HEK293 (cell line): ENCODE measurements at regions not wholly inside any gene's neighbourhood (a gene's known extent, or its start where the extent isn't known, plus 50 kb on each side); places are given as distances from the start of the nearest gene placed in this dataset.

Experiments
- CTCF ChIA-PET: fragments of 350-600 bp; formaldehyde crosslinking; extraction: SDS; loops from one replicate; lab custom pipeline; 2021; ENCODE audit warnings: antibody characterized with exemption; lab: Yijun Ruan, JAX
- POLR2A ChIA-PET: fragments of 300-600 bp; formaldehyde crosslinking; extraction: SDS; loops from one replicate; lab custom pipeline; 2020; ENCODE audit warnings: antibody characterized with exemption, inconsistent platforms; lab: Yijun Ruan, JAX
- H3K27ac ChIP-seq: fragments of 200-500 bp; sonication (Bioruptor generic); 2 replicates; pipeline ENCODE4 v1.5.1; 2014; ENCODE audit warnings: low read depth, low read length, control low read depth, inconsistent platforms; ENCODE audit errors: extremely low read depth
- H3K36me3 ChIP-seq, 2 experiments: fragments of 200-500 bp in 1 of 2; sonication (Bioruptor generic) in 1 of 2; 1 replicate in 1 of 2; 2 replicates in 1 of 2; pipeline ENCODE4 v1.5.1; 2014 to 2017; ENCODE audit warnings: inconsistent platforms in 2 of 2, low read length in 2 of 2; ENCODE audit not compliant: control insufficient read depth in 2 of 2, insufficient read depth in 1 of 2
- H3K4me1 ChIP-seq: fragments of 200-500 bp; sonication (Bioruptor generic); 2 replicates; pipeline ENCODE4 v1.5.1; 2014; ENCODE audit warnings: mild to moderate bottlenecking, low read length, inconsistent platforms; ENCODE audit not compliant: control insufficient read depth, insufficient read depth
- H3K4me3 ChIP-seq: 2 replicates; pipeline ENCODE4 v1.5.1; 2011; ENCODE audit warnings: low read depth, mild to moderate bottlenecking, control low read depth, low read length, moderate library complexity
- H3K9me3 ChIP-seq: fragments of 200-500 bp; sonication (Bioruptor generic); 2 replicates; pipeline ENCODE4 v1.5.1; 2014; ENCODE audit warnings: low read depth, low read length, inconsistent platforms; ENCODE audit not compliant: control insufficient read depth, insufficient read depth
- EGR2 ChIP-seq: fragments of 450-650 bp; formaldehyde crosslinking; IDR thresholded peaks from 2 replicates; pipeline ENCODE4 v1.5.1; 2016; ENCODE audit warnings: low read depth, missing biosample characterization, missing genetic modification characterization
- HOXD13 ChIP-seq: sonication (generic); formaldehyde crosslinking; IDR thresholded peaks from 2 replicates; pipeline ENCODE4 v1.8.0; 2022; ENCODE audit warnings: missing genetic modification reagents, borderline replicate concordance
- KLF16 ChIP-seq: fragments of 450-650 bp; formaldehyde crosslinking; IDR thresholded peaks from 2 replicates; pipeline ENCODE4 v1.5.1; 2017; ENCODE audit warnings: missing biosample characterization, missing genetic modification characterization
- RBAK ChIP-seq: fragments of 450-650 bp; formaldehyde crosslinking; IDR thresholded peaks from 2 replicates; pipeline ENCODE4 v1.5.1; 2016; ENCODE audit warnings: missing biosample characterization, missing genetic modification characterization
- SETDB1 ChIP-seq: IDR thresholded peaks from one replicate; pipeline ENCODE4 v1.6.1; 2017; ENCODE audit warnings: mild to moderate bottlenecking, low read length, moderate library complexity, mixed read lengths; ENCODE audit not compliant: insufficient read length
- ZNF239 ChIP-seq: fragments of 450-650 bp; formaldehyde crosslinking; IDR thresholded peaks from 2 replicates; pipeline ENCODE4 v1.5.1; 2016; ENCODE audit warnings: missing biosample characterization, missing genetic modification characterization
- ZNF266 ChIP-seq: fragments of 450-650 bp; formaldehyde crosslinking; IDR thresholded peaks from 2 replicates; pipeline ENCODE4 v1.5.1; 2016; ENCODE audit warnings: missing biosample characterization, missing genetic modification characterization, low read depth
- ZNF324 ChIP-seq: fragments of 450-650 bp; formaldehyde crosslinking; IDR thresholded peaks from 2 replicates; pipeline ENCODE4 v1.5.1; 2016; ENCODE audit warnings: missing biosample characterization, missing genetic modification characterization
- ZNF335 ChIP-seq: fragments of 450-650 bp; formaldehyde crosslinking; conservative IDR thresholded peaks from 2 replicates; pipeline ENCODE4 v1.5.1; 2016; ENCODE audit warnings: missing biosample characterization, missing genetic modification characterization
- ZNF521 ChIP-seq: fragments of 450-650 bp; formaldehyde crosslinking; IDR thresholded peaks from 2 replicates; pipeline ENCODE4 v1.5.1; 2017; ENCODE audit warnings: missing biosample characterization, mild to moderate bottlenecking, missing genetic modification characterization
- ZNF544 ChIP-seq: fragments of 450-650 bp; formaldehyde crosslinking; IDR thresholded peaks from 2 replicates; pipeline ENCODE4 v1.5.0; 2017; ENCODE audit warnings: missing biosample characterization, missing genetic modification characterization
- ZNF555 ChIP-seq: fragments of 450-650 bp; formaldehyde crosslinking; conservative IDR thresholded peaks from 2 replicates; pipeline ENCODE4 v1.5.1; 2017; ENCODE audit warnings: missing biosample characterization, mild to moderate bottlenecking, missing genetic modification characterization, inconsistent platforms
- ZNF747 ChIP-seq: fragments of 450-650 bp; formaldehyde crosslinking; IDR thresholded peaks from 2 replicates; pipeline ENCODE4 v1.5.1; 2016; ENCODE audit warnings: missing biosample characterization, missing genetic modification characterization
- ZNF76 ChIP-seq: fragments of 450-650 bp; formaldehyde crosslinking; IDR thresholded peaks from 2 replicates; pipeline ENCODE4; 2016; ENCODE audit warnings: low read depth, missing biosample characterization, missing genetic modification characterization, borderline replicate concordance
- TF ChIP-seq, protein P1 (sequence below): fragments of 450-650 bp; formaldehyde crosslinking; IDR thresholded peaks from 2 replicates; pipeline ENCODE4 v1.5.1; 2016; ENCODE audit warnings: missing biosample characterization, missing genetic modification characterization, borderline replicate concordance
- TF ChIP-seq, protein P2 (sequence below): fragments of 450-650 bp; formaldehyde crosslinking; IDR thresholded peaks from 2 replicates; pipeline ENCODE4 v1.5.1; 2017; ENCODE audit warnings: missing biosample characterization, missing genetic modification characterization
- TF ChIP-seq, protein P3 (sequence below): fragments of 450-650 bp; formaldehyde crosslinking; optimal IDR thresholded peaks from 2 replicates; pipeline ENCODE3; 2016; ENCODE audit warnings: missing biosample characterization, mild to moderate bottlenecking, missing genetic modification characterization
- TF ChIP-seq, protein P4 (sequence below): fragments of 450-650 bp; formaldehyde crosslinking; IDR thresholded peaks from 2 replicates; pipeline ENCODE4 v1.5.1; 2017; ENCODE audit warnings: missing biosample characterization, missing genetic modification characterization
- TF ChIP-seq, protein P5 (sequence below): fragments of 450-650 bp; formaldehyde crosslinking; IDR thresholded peaks from 2 replicates; pipeline ENCODE4 v1.5.1; 2016; ENCODE audit warnings: missing biosample characterization, missing genetic modification characterization
- TF ChIP-seq, protein P6 (sequence below): fragments of 450-650 bp; formaldehyde crosslinking; IDR thresholded peaks from 2 replicates; pipeline ENCODE4 v1.5.1; 2016; ENCODE audit warnings: missing biosample characterization, missing genetic modification characterization

DNA sequence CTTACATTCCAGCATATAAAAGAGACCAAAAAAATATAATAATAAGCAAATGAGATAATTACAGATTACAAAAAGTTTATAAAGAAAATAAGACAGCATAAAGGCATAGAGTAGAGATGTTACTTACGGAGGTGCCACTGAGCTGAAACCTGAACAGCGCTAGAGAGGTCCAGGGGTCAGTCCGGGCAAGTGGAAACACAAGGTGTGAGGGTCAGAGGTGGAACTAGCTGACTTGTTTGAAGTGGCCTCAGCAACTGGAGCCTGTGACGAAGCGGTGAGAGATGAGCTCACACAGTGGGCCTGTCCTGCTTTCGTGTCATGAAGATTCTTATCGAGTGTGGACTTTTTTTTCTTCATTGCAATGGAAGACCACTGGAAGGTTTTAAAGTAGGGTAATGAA, 288.3 kb upstream of the TANK start:
- no peaks in the 10 kb centered on the region for H3K36me3 ChIP-seq
- H3K4me3 ChIP-seq: no peak overlapping the region
- ChIA-PET POLR2A (no interaction called here), CTCF (interaction anchor here (0.5 to 0.6 kb wide), 2 partner anchors 62 to 86 kb away, joined by 3 read pairs; no protein-coding TSS in a partner anchor)
- H3K9me3 ChIP-seq: no peaks in the 10 kb centered on the region
- TF ChIP-seq ZNF544 (tag by site-specific recombination) (no peak), ZNF521 (tag by site-specific recombination) (no peak), KLF16 (tag by site-specific recombination) (no peak), ZNF324 (tag by site-specific recombination) (no peak), ZNF266 (tag by site-specific recombination) (no peak), ZNF76 (no peak), SETDB1 (no peak), HOXD13 (CRISPR knock-in tag) (no peak), ZNF239 (tag by site-specific recombination) (no peak), EGR2 (tag by site-specific recombination) (no peak)
- TF ChIP-seq, protein P1, sequence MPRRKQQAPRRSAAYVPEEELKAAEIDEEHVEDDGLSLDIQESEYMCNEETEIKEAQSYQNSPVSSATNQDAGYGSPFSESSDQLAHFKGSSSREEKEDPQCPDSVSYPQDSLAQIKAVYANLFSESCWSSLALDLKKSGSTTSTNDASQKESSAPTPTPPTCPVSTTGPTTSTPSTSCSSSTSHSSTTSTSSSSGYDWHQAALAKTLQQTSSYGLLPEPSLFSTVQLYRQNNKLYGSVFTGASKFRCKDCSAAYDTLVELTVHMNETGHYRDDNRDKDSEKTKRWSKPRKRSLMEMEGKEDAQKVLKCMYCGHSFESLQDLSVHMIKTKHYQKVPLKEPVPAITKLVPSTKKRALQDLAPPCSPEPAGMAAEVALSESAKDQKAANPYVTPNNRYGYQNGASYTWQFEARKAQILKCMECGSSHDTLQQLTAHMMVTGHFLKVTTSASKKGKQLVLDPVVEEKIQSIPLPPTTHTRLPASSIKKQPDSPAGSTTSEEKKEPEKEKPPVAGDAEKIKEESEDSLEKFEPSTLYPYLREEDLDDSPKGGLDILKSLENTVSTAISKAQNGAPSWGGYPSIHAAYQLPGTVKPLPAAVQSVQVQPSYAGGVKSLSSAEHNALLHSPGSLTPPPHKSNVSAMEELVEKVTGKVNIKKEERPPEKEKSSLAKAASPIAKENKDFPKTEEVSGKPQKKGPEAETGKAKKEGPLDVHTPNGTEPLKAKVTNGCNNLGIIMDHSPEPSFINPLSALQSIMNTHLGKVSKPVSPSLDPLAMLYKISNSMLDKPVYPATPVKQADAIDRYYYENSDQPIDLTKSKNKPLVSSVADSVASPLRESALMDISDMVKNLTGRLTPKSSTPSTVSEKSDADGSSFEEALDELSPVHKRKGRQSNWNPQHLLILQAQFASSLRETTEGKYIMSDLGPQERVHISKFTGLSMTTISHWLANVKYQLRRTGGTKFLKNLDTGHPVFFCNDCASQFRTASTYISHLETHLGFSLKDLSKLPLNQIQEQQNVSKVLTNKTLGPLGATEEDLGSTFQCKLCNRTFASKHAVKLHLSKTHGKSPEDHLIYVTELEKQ (tag by site-specific recombination): no peak
- TF ChIP-seq, protein P2, sequence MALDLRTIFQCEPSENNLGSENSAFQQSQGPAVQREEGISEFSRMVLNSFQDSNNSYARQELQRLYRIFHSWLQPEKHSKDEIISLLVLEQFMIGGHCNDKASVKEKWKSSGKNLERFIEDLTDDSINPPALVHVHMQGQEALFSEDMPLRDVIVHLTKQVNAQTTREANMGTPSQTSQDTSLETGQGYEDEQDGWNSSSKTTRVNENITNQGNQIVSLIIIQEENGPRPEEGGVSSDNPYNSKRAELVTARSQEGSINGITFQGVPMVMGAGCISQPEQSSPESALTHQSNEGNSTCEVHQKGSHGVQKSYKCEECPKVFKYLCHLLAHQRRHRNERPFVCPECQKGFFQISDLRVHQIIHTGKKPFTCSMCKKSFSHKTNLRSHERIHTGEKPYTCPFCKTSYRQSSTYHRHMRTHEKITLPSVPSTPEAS (tag by site-specific recombination): no peak
- TF ChIP-seq, protein P3, sequence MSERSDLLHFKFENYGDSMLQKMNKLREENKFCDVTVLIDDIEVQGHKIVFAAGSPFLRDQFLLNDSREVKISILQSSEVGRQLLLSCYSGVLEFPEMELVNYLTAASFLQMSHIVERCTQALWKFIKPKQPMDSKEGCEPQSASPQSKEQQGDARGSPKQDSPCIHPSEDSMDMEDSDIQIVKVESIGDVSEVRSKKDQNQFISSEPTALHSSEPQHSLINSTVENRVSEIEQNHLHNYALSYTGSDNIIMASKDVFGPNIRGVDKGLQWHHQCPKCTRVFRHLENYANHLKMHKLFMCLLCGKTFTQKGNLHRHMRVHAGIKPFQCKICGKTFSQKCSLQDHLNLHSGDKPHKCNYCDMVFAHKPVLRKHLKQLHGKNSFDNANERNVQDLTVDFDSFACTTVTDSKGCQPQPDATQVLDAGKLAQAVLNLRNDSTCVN: no peak
- TF ChIP-seq, protein P4, sequence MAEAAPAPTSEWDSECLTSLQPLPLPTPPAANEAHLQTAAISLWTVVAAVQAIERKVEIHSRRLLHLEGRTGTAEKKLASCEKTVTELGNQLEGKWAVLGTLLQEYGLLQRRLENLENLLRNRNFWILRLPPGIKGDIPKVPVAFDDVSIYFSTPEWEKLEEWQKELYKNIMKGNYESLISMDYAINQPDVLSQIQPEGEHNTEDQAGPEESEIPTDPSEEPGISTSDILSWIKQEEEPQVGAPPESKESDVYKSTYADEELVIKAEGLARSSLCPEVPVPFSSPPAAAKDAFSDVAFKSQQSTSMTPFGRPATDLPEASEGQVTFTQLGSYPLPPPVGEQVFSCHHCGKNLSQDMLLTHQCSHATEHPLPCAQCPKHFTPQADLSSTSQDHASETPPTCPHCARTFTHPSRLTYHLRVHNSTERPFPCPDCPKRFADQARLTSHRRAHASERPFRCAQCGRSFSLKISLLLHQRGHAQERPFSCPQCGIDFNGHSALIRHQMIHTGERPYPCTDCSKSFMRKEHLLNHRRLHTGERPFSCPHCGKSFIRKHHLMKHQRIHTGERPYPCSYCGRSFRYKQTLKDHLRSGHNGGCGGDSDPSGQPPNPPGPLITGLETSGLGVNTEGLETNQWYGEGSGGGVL (tag by site-specific recombination): no peak
- no peak overlapping the region for H3K27ac ChIP-seq
- H3K4me1 ChIP-seq: no peaks in the 10 kb centered on the region

DNA sequence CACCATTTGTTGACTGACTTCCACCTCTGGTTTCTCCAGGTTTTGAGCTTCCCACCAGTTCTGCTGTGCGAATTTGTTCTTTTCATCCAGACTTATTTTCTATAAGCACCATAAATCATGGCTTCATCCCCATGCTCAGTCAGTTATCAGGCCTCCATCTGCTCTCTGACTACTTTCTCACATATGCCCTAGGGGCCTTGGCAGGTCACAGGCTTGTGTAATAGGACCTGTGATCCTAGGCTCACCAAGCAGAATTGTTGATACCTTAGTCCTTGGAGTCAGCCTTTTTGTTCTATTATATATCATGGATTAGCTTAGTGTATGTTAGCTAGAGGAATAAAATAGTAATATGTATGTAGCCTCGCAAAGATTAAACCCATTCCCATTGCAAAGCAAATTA, 284.2 kb upstream of the TANK start:
- no peaks in the 10 kb centered on the region for H3K4me1 ChIP-seq
- POLR2A ChIA-PET: no interaction called here
- CTCF ChIA-PET: interaction anchor here (0.6 kb wide), 1 partner anchor 700 kb away, joined by 3 read pairs; no protein-coding TSS in a partner anchor
- TF ChIP-seq, protein P5, sequence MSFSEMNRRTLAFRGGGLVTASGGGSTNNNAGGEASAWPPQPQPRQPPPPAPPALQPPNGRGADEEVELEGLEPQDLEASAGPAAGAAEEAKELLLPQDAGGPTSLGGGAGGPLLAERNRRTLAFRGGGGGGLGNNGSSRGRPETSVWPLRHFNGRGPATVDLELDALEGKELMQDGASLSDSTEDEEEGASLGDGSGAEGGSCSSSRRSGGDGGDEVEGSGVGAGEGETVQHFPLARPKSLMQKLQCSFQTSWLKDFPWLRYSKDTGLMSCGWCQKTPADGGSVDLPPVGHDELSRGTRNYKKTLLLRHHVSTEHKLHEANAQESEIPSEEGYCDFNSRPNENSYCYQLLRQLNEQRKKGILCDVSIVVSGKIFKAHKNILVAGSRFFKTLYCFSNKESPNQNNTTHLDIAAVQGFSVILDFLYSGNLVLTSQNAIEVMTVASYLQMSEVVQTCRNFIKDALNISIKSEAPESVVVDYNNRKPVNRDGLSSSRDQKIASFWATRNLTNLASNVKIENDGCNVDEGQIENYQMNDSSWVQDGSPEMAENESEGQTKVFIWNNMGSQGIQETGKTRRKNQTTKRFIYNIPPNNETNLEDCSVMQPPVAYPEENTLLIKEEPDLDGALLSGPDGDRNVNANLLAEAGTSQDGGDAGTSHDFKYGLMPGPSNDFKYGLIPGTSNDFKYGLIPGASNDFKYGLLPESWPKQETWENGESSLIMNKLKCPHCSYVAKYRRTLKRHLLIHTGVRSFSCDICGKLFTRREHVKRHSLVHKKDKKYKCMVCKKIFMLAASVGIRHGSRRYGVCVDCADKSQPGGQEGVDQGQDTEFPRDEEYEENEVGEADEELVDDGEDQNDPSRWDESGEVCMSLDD (tag by site-specific recombination): no peak
- no peak for TF ChIP-seq ZNF335 (tag by site-specific recombination)
- no peak for TF ChIP-seq RBAK (tag by site-specific recombination)
- TF ChIP-seq, protein P6, sequence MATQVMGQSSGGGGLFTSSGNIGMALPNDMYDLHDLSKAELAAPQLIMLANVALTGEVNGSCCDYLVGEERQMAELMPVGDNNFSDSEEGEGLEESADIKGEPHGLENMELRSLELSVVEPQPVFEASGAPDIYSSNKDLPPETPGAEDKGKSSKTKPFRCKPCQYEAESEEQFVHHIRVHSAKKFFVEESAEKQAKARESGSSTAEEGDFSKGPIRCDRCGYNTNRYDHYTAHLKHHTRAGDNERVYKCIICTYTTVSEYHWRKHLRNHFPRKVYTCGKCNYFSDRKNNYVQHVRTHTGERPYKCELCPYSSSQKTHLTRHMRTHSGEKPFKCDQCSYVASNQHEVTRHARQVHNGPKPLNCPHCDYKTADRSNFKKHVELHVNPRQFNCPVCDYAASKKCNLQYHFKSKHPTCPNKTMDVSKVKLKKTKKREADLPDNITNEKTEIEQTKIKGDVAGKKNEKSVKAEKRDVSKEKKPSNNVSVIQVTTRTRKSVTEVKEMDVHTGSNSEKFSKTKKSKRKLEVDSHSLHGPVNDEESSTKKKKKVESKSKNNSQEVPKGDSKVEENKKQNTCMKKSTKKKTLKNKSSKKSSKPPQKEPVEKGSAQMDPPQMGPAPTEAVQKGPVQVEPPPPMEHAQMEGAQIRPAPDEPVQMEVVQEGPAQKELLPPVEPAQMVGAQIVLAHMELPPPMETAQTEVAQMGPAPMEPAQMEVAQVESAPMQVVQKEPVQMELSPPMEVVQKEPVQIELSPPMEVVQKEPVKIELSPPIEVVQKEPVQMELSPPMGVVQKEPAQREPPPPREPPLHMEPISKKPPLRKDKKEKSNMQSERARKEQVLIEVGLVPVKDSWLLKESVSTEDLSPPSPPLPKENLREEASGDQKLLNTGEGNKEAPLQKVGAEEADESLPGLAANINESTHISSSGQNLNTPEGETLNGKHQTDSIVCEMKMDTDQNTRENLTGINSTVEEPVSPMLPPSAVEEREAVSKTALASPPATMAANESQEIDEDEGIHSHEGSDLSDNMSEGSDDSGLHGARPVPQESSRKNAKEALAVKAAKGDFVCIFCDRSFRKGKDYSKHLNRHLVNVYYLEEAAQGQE: no peak
- no peak for TF ChIP-seq ZNF747
- TF ChIP-seq ZNF555: no peak

More for the DNA sequence above, 284.2 kb upstream of the TANK start:
- Histone ChIP-seq H3K4me3 (no peak overlapping the region), H3K9me3 (no peaks in the 10 kb centered on the region), H3K36me3 (no peaks in the 10 kb centered on the region), H3K27ac (no peak overlapping the region)
